H9 (cell line): ENCODE measurements at regions not wholly inside any gene's neighbourhood (a gene's known extent, or its start where the extent isn't known, plus 50 kb on each side); places are given as distances from the start of the nearest gene placed in this dataset.

ENCODE experiments used
- DNase-seq: peaks from one replicate; pipeline ENCODE4 v3.0.0-alpha.2; 2017
- H2AFZ ChIP-seq: one replicate; pipeline ENCODE4 v1.6.1; 2013; ENCODE audit warnings: mild to moderate bottlenecking, low read length, control low read depth, moderate library complexity
- H2AK5ac ChIP-seq: 2 replicates; pipeline ENCODE4 v1.6.1; 2013; ENCODE audit warnings: low read length, control low read depth, mixed read lengths; ENCODE audit not compliant: insufficient read length
- H2BK120ac ChIP-seq: one replicate; pipeline ENCODE4 v1.6.1; 2013; ENCODE audit warnings: low read depth, mild to moderate bottlenecking, low read length, control low read depth, inconsistent platforms; ENCODE audit not compliant: poor library complexity, severe bottlenecking
- H2BK12ac ChIP-seq: 2 replicates; pipeline ENCODE4 v1.6.1; 2013; ENCODE audit warnings: low read length, control low read depth, mixed read lengths, low read depth; ENCODE audit not compliant: insufficient read length
- H2BK15ac ChIP-seq: 2 replicates; pipeline ENCODE4 v1.6.1; 2013; ENCODE audit warnings: low read depth, low read length, control low read depth
- H2BK20ac ChIP-seq: one replicate; pipeline ENCODE4 v1.6.1; 2013; ENCODE audit warnings: low read depth, mild to moderate bottlenecking, low read length, control low read depth, inconsistent platforms; ENCODE audit not compliant: poor library complexity, severe bottlenecking
- H2BK5ac ChIP-seq: 2 replicates; pipeline ENCODE4 v1.6.1; 2013; ENCODE audit warnings: low read length, control low read depth, mixed read lengths; ENCODE audit not compliant: insufficient read length
- H3K14ac ChIP-seq: 2 replicates; pipeline ENCODE4 v1.6.1; 2013; ENCODE audit warnings: low read length, control low read depth; ENCODE audit not compliant: insufficient read depth
- H3K18ac ChIP-seq: 2 replicates; pipeline ENCODE4 v1.6.1; 2013; ENCODE audit warnings: low read depth, mild to moderate bottlenecking, mixed read lengths, low read length, control low read depth; ENCODE audit not compliant: insufficient read length
- H3K23ac ChIP-seq: 2 replicates; pipeline ENCODE4 v1.6.1; 2013; ENCODE audit warnings: low read length, control low read depth, mixed read lengths, low read depth; ENCODE audit not compliant: insufficient read length
- H3K23me2 ChIP-seq: 2 replicates; pipeline ENCODE4 v1.6.1; 2013; ENCODE audit warnings: low read depth, mild to moderate bottlenecking, mixed read lengths, low read length, control low read depth; ENCODE audit not compliant: insufficient read length, poor library complexity, severe bottlenecking
- H3K27ac ChIP-seq: 2 replicates; pipeline ENCODE4 v1.5.1; 2013; ENCODE audit warnings: low read length, control low read depth, mixed read lengths, low read depth; ENCODE audit not compliant: insufficient read length
- H3K27me3 ChIP-seq: 2 replicates; pipeline ENCODE4 v1.6.1; 2013; ENCODE audit warnings: low read length, control low read depth, inconsistent platforms; ENCODE audit not compliant: insufficient read depth
- H3K4ac ChIP-seq: 2 replicates; pipeline ENCODE4 v1.6.1; 2013; ENCODE audit warnings: low read depth, mild to moderate bottlenecking, control low read depth, inconsistent platforms, low read length, moderate library complexity
- H3K4me1 ChIP-seq: 2 replicates; pipeline ENCODE4 v1.6.1; 2013; ENCODE audit warnings: low read length, control low read depth, inconsistent platforms; ENCODE audit not compliant: insufficient read depth
- H3K4me2 ChIP-seq: 2 replicates; pipeline ENCODE4 v1.6.1; 2013; ENCODE audit warnings: low read length, control low read depth, mixed read lengths; ENCODE audit not compliant: insufficient read length, insufficient read depth
- H3K56ac ChIP-seq: 2 replicates; pipeline ENCODE4 v1.6.1; 2013; ENCODE audit warnings: low read depth, mild to moderate bottlenecking, mixed read lengths, low read length, control low read depth; ENCODE audit not compliant: insufficient read length
- H3K79me1 ChIP-seq: 2 replicates; pipeline ENCODE4 v1.6.1; 2013; ENCODE audit warnings: low read depth, mild to moderate bottlenecking, moderate library complexity, low read length, control low read depth, inconsistent platforms; ENCODE audit not compliant: insufficient read depth, poor library complexity, severe bottlenecking
- H3K79me2 ChIP-seq: 2 replicates; pipeline ENCODE4 v1.6.1; 2013; ENCODE audit warnings: low read length, control low read depth, inconsistent platforms; ENCODE audit not compliant: insufficient read depth
- H3K9ac ChIP-seq: 2 replicates; pipeline ENCODE4 v1.6.1; 2013; ENCODE audit warnings: low read length, control low read depth, mixed read lengths; ENCODE audit not compliant: insufficient read length; ENCODE audit errors: extremely low read depth
- H3K9me3 ChIP-seq: one replicate; pipeline ENCODE4 v1.6.1; 2013; ENCODE audit warnings: low read depth, low read length, inconsistent platforms; ENCODE audit not compliant: control insufficient read depth
- H3T11ph ChIP-seq: one replicate; pipeline ENCODE4 v1.6.1; 2013; ENCODE audit warnings: mild to moderate bottlenecking, low read length, control low read depth, inconsistent platforms
- H4K20me1 ChIP-seq: one replicate; pipeline ENCODE4 v1.6.1; 2013; ENCODE audit not compliant: control insufficient read depth, insufficient read length, insufficient read depth
- H4K5ac ChIP-seq: 2 replicates; pipeline ENCODE4 v1.6.1; 2013; ENCODE audit warnings: low read depth, mild to moderate bottlenecking, mixed read lengths, low read length, control low read depth; ENCODE audit not compliant: insufficient read length
- H4K8ac ChIP-seq: replicated peaks from 2 replicates; pipeline ENCODE4 v1.6.1; 2013; ENCODE audit warnings: low read length, control low read depth, mixed read lengths, low read depth; ENCODE audit not compliant: insufficient read length
- H4K91ac ChIP-seq: 2 replicates; pipeline ENCODE4 v1.6.1; 2013; ENCODE audit warnings: low read depth, mild to moderate bottlenecking, moderate library complexity, mixed read lengths, low read length, control low read depth; ENCODE audit not compliant: insufficient read length
- H3K27ac Mint-ChIP-seq, 3 experiments: 2 replicates in 2 of 3; 3 replicates in 1 of 3; pipeline ENCODE4 v1.8.0; 2020 to 2021; ENCODE audit warnings: mixed read lengths in 3 of 3, mild to moderate bottlenecking in 1 of 3, moderate library complexity in 1 of 3
- H3K27me3 Mint-ChIP-seq: 2 replicates; pipeline ENCODE4 v1.8.0; 2021; ENCODE audit warnings: low read depth, mild to moderate bottlenecking, moderate library complexity, mixed read lengths
- H3K36me3 Mint-ChIP-seq, 3 experiments: 2 replicates in 2 of 3; 3 replicates in 1 of 3; pipeline ENCODE4 v1.8.0; 2020 to 2021; ENCODE audit warnings: low read depth in 3 of 3, mixed read lengths in 3 of 3; ENCODE audit not compliant: insufficient read depth in 1 of 3
- H3K4me1 Mint-ChIP-seq, 2 experiments: 2 replicates each; pipeline ENCODE4 v1.8.0; 2020; ENCODE audit warnings: mixed read lengths in 2 of 2
- H3K4me3 Mint-ChIP-seq, 2 experiments: 2 replicates in 1 of 2; 3 replicates in 1 of 2; pipeline ENCODE4 v1.8.0; 2020 to 2021; ENCODE audit warnings: mild to moderate bottlenecking in 2 of 2, mixed read lengths in 2 of 2, moderate library complexity in 1 of 2
- H3K9me3 Mint-ChIP-seq, 2 experiments: 2 replicates in 1 of 2; 3 replicates in 1 of 2; pipeline ENCODE4 v1.8.0; 2020; ENCODE audit warnings: mild to moderate bottlenecking in 2 of 2, mixed read lengths in 2 of 2, moderate library complexity in 1 of 2
- CTCF ChIP-seq: fragments of 200-600 bp; sonication (generic); conservative IDR thresholded peaks from 3 replicates; pipeline ENCODE4 v1.8.0; 2021; ENCODE audit warnings: antibody characterized with exemption, mild to moderate bottlenecking
- WGBS: extraction: QIAGEN DNeasy Blood & Tissue Kit; methylation state at CpG from one replicate; pipeline ENCODE4 v1.1.7; 2013; ENCODE audit warnings: missing lambda C conversion rate, low lambda C conversion rate, mixed read lengths; ENCODE audit not compliant: insufficient read length; ENCODE audit errors: extremely low coverage; 5-methylcytosine and 5-hydroxymethylcytosine counted together

DNA sequence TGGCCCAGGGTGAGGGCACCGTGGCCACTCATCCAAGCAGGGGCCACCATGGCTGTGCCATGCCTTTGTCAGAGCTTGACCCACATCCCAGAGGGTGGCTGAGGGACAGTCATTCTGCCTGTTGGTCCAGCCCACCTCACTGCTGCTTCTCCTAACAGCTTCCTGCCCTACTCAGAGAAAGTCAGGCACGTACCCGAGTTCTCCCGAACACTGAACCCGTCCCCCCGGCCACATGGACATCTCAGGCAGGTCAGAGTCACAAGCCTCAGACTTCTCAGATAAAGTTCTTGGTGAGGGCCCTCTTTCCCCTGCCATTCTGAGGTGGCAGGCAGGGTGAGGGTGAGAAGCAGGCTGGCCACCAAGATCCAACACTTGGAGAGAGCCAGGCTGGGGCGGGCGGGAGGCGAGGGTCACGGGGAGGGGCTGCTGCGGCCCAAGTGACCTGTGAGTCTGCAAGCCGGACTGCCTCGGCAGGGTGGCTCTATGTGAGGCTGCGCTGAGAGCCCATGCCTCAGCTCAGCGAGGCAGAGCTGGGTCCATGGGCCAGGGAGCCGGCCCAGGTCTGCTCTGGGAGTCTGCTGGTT is 317.8 kb downstream of the TMEM121 start:
- Histone ChIP-seq H4K91ac (no peak overlapping the region), H3K23ac (no peak overlapping the region), H2AFZ (no peak overlapping the region), H2AK5ac (no peak overlapping the region), H3K18ac (no peak overlapping the region), H3K56ac (no peak overlapping the region), H3K79me2 (no peaks in the 10 kb centered on the region), H4K5ac (no peak overlapping the region), H2BK20ac (no peak overlapping the region), H4K8ac (no peak overlapping the region), H3K4me2 (no peak overlapping the region), H3K27me3 (no peaks in the 10 kb centered on the region), H3T11ph (no peak overlapping the region), H2BK15ac (no peak overlapping the region), H3K9ac (no peak overlapping the region), H2BK120ac (no peak overlapping the region), H3K9me3 (peaks cover 95% of the 10 kb centered on the region), H2BK5ac (no peak overlapping the region), H3K79me1 (no peaks in the 10 kb centered on the region), H3K4me1 (no peaks in the 10 kb centered on the region), H3K27ac (no peak overlapping the region), H4K20me1 (no peaks in the 10 kb centered on the region), H2BK12ac (no peak overlapping the region), H3K4ac (no peak overlapping the region), H3K14ac (no peak overlapping the region), H3K23me2 (no peaks in the 10 kb centered on the region)
- no CpG with 5 or more reads among the region's 16 CpGs for WGBS
- peaks cover 76 to 87% of the 10 kb centered on the region in 2 experiments for H3K9me3 Mint-ChIP-seq
- H3K4me1 Mint-ChIP-seq: no peaks in the 10 kb centered on the region
- no peak overlapping the region; a peak in 1 of 5 replicates for H3K4me3 Mint-ChIP-seq
- no peak overlapping the region for H3K27ac Mint-ChIP-seq
- H3K36me3 Mint-ChIP-seq: peaks cover 15 to 37% (median 19%) of the 10 kb centered on the region in 3 experiments
- no peak for TF ChIP-seq CTCF
- peaks cover 5% of the 10 kb centered on the region; the same call in 1 of the 2 replicates for H3K27me3 Mint-ChIP-seq
- peak; percentile 8 for DNase-seq
